ENCODE measurements at regions not wholly inside any gene's neighbourhood (a gene's known extent, or its start where the extent isn't known, plus 50 kb on each side); places are given as distances from the start of the nearest gene placed in this dataset.

DNA sequence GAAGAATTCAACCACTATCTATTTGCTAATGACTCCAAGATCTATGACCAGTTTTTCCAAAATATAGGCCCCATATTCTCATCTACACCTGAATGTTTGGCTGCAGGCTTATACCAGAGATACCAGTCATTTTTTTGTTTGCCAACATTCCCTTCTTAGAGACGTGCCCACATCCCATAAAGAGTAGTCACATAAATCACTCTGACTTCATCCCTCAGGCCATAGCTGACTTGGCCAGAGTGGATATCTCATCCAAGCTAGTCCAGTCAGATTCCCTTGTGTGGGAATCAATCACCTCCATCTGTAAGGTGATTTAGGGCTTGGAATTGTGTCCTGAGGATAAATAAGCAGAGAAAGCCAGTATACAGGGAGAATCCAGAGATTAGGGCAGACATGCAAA, 124.3 kb upstream of the SLC24A2 start:
- TF ChIP-seq, protein P1, sequence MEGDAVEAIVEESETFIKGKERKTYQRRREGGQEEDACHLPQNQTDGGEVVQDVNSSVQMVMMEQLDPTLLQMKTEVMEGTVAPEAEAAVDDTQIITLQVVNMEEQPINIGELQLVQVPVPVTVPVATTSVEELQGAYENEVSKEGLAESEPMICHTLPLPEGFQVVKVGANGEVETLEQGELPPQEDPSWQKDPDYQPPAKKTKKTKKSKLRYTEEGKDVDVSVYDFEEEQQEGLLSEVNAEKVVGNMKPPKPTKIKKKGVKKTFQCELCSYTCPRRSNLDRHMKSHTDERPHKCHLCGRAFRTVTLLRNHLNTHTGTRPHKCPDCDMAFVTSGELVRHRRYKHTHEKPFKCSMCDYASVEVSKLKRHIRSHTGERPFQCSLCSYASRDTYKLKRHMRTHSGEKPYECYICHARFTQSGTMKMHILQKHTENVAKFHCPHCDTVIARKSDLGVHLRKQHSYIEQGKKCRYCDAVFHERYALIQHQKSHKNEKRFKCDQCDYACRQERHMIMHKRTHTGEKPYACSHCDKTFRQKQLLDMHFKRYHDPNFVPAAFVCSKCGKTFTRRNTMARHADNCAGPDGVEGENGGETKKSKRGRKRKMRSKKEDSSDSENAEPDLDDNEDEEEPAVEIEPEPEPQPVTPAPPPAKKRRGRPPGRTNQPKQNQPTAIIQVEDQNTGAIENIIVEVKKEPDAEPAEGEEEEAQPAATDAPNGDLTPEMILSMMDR (IDR thresholded peaks at IDR 0.05; ENCODE audit: insufficient read depth, low read depth, low read length): no peak
- TF ChIP-seq EZH2 (IDR thresholded peaks at IDR 0.05; ENCODE audit: insufficient read depth, low read length): no peak

All from astrocyte (in vitro differentiated cells and primary cell).